Activated naive CD8-positive, alpha-beta T cell treated with anti-CD3 and anti-CD28 coated beads, Interleukin-2, amount 50 U/mL, for 24 hours (primary cell): ENCODE measurements at regions not wholly inside any gene's neighbourhood (a gene's known extent, or its start where the extent isn't known, plus 50 kb on each side); places are given as distances from the start of the nearest gene placed in this dataset.

Experiments
- ATAC-seq: fragments of 150-1000 bp; cut with Tn5 transposase; one replicate; pipeline ENCODE4 v1.10.0; 2021
- DNase-seq: peaks from one replicate; pipeline ENCODE4 v3.0.0; 2021
- H3K27ac Mint-ChIP-seq: one replicate; pipeline ENCODE4 v1.8.0; 2021; ENCODE audit warnings: mild to moderate bottlenecking, mixed read lengths
- H3K27me3 Mint-ChIP-seq: one replicate; pipeline ENCODE4 v1.8.0; 2021; ENCODE audit warnings: mixed read lengths
- H3K36me3 Mint-ChIP-seq: one replicate; pipeline ENCODE4 v1.8.0; 2021; ENCODE audit warnings: low read depth, mixed read lengths
- H3K4me1 Mint-ChIP-seq: one replicate; pipeline ENCODE4 v1.8.0; 2021; ENCODE audit warnings: mixed read lengths
- H3K4me3 Mint-ChIP-seq: one replicate; pipeline ENCODE4 v1.8.0; 2021; ENCODE audit warnings: mild to moderate bottlenecking, moderate library complexity, mixed read lengths
- H3K9me3 Mint-ChIP-seq: one replicate; pipeline ENCODE4 v1.8.0; 2021; ENCODE audit warnings: mixed read lengths

DNA sequence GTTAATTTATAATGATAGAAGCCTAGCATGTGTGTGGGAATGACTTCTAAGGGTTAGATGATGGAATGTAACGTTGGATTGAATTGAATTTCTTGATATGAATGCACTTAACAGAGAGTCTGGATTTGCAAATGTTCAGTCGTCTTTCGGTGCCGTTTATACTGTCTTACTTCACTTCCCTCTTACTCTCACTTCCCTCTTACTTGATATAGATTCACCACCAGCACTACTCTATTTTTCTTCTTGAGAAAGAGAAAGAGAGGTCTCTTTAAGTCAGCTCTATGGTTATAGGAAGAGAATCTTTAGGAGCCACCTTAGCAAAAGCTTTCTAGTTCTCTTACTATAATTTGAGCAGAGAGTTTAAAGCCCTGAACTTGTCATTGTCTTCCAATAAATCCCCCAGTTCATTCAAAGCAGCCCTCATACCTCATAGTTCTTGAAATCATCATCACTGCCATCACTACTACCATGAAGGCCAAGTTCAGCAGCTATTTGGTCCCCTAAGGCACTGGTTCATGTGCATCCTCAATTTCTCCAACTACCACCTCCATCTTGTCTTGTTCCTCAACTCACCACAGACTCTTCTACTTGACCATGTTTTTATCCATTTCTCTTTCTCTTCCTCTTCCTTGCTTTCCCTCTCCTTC lies 501.7 kb upstream of the TCF4 start:
- H3K27me3 Mint-ChIP-seq = peaks cover 3% of the 10 kb centered on the region
- no peak overlapping the region for H3K27ac Mint-ChIP-seq
- H3K4me3 Mint-ChIP-seq = no peak overlapping the region
- ATAC-seq = no peak
- no peaks in the 10 kb centered on the region for H3K36me3 Mint-ChIP-seq
- H3K4me1 Mint-ChIP-seq = no peaks in the 10 kb centered on the region
- DNase-seq = no peak
- no peaks in the 10 kb centered on the region for H3K9me3 Mint-ChIP-seq

DNA sequence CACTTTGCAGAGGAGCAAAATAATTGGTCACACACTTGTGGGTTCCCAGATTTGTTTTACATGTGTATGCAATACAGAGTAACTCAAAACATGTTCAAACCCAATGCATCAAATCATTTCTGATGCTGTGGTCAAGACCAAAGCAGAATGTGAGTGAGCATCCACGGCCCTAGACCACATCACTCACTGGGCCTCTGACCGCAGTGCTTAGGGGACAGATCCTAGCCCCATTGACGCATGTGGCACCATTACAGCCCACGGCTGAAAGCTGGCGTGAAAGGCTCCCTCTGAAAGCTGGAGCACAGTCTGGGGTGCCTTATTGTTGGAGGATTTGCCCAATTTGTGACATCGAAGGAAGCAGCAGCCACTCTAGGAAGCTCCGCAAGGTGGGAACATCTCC lies 498.8 kb upstream of the TCF4 start:
- ATAC-seq (no peak), DNase-seq (no peak)
- no peaks in the 10 kb centered on the region for H3K9me3 Mint-ChIP-seq
- no peak overlapping the region for H3K4me3 Mint-ChIP-seq
- H3K36me3 Mint-ChIP-seq = no peaks in the 10 kb centered on the region
- no peaks in the 10 kb centered on the region for H3K27me3 Mint-ChIP-seq
- no peak overlapping the region for H3K27ac Mint-ChIP-seq
- no peaks in the 10 kb centered on the region for H3K4me1 Mint-ChIP-seq

DNA sequence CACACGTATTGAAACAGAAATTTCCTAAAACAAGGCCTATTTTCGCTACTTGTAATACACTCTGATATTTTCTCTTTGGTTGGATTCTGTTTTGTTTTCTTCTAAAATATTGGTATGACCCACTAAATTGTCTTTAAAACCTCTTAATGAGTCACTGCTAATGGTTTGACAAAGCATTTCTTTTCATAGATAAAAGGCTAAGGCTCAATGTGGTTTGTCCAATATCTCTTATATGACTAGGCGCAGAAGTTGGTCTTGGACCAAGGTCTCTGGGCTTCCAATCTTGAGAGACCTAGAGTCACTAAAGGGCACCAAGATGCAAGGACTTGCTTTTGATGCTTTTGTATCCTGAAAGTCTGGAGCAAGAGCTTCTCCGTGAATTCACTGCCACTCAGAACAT lies 498.2 kb upstream of the TCF4 start:
- Mint-ChIP-seq H3K4me1 (no peaks in the 10 kb centered on the region), H3K4me3 (no peak overlapping the region), H3K27me3 (no peaks in the 10 kb centered on the region), H3K27ac (no peak overlapping the region), H3K9me3 (no peaks in the 10 kb centered on the region), H3K36me3 (no peaks in the 10 kb centered on the region)
- DNase-seq = no peak
- no peak for ATAC-seq

DNA sequence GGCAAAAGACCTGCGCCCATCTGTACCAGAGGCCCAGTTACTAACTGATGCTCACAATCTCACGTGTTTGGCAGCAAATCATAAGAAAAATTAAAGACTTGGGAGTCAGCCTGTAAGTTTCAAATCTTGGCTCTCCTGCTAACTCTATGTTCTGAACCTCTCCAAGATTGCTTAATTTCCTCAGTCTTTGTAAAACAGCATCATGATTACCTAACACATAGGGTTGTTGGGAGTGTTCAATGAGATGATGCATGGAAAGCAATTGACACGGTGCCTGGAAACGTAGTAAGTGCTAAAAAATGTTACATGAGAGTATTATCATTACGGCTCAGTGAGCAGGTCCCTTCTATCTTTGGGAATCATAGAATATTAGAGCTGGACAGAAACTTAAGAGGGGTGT lies 497.6 kb upstream of the TCF4 start:
- no peak for ATAC-seq
- Mint-ChIP-seq H3K27me3 (no peaks in the 10 kb centered on the region), H3K4me1 (no peaks in the 10 kb centered on the region), H3K9me3 (no peaks in the 10 kb centered on the region), H3K27ac (no peak overlapping the region), H3K4me3 (no peak overlapping the region), H3K36me3 (no peaks in the 10 kb centered on the region)
- DNase-seq = no peak

DNA sequence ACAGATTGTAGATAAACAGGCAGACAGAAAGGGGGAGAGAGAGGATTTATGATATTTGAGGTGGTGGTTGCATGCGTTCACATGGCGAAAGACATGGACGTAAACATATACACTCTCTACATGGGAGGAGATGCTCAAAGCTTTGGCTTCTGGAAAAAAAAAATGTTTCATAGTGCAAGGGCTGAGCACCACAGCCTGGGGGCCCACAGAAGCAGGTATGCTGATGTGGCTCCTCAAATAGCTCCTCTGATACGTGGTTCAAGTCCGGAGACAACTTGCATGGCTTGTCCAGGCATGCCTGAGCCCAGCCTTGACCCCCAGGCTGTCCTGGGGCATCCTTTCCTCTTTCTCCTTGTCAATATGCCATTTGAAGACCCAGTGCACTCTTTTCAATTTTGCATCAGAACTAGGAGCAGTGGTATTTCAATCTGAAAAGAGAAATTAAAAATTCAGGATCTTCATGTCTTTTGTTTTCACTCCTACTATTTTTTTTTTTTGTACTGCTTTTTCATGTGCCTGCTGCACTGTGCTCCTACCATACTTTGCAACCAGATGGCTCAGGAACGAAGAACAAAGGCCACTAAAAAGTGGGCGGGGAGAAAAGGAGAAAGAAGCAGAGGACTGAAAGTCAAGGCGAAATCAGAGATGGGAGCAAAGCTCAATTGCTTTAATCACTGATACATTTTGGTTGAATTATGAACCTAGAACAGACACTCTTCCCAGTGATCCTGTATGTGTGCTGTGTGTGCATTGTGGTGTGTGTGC lies 495.7 kb upstream of the TCF4 start:
- Mint-ChIP-seq H3K4me1 (no peaks in the 10 kb centered on the region), H3K36me3 (no peaks in the 10 kb centered on the region), H3K27me3 (no peaks in the 10 kb centered on the region), H3K9me3 (no peaks in the 10 kb centered on the region), H3K27ac (no peak overlapping the region), H3K4me3 (no peak overlapping the region)
- DNase-seq = no peak
- no peak for ATAC-seq

DNA sequence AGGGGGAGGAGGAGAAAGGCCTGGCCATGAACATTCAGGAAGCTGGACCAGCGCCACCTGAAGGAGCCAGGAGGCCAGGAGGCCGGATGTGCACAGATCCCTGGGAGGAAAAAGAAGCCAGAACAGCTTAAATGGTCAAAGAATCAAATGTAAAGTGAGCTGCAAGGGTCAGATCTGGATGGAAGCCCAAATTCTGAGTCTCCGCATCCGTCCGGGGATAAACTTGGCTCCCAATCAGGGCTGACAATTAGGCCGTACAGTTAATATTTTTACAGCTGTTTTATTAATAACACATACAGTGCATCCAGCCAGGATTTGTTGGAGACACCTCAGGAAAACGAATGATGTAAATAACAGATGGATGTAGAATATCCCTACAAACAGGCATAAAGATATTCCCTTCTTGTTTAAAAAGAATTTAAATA lies 495.1 kb upstream of the TCF4 start:
- Mint-ChIP-seq H3K27me3 (no peaks in the 10 kb centered on the region), H3K4me1 (no peaks in the 10 kb centered on the region), H3K9me3 (no peaks in the 10 kb centered on the region), H3K4me3 (no peak overlapping the region), H3K27ac (no peak overlapping the region), H3K36me3 (no peaks in the 10 kb centered on the region)
- ATAC-seq = no peak
- no peak for DNase-seq

DNA sequence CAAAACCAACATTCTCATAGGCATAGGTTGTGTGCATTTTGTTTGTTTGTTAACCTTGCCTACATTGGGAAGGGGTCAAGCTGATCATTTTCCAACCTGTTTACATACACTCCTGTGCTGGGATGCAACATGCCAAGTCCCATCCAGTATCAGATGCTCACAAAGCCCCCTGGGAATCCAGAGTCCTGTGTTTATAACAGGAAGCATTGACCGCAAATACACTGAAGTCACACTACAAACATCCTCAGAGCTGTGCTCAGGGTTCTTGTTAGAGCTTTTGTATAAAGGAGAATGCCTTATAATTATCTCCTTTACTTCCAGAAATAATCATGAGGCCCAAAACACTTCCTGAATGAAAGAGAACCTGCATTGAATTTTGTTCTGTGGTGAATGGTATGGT lies 488.7 kb upstream of the TCF4 start:
- H3K4me1 Mint-ChIP-seq = no peaks in the 10 kb centered on the region
- no peak for DNase-seq

DNA sequence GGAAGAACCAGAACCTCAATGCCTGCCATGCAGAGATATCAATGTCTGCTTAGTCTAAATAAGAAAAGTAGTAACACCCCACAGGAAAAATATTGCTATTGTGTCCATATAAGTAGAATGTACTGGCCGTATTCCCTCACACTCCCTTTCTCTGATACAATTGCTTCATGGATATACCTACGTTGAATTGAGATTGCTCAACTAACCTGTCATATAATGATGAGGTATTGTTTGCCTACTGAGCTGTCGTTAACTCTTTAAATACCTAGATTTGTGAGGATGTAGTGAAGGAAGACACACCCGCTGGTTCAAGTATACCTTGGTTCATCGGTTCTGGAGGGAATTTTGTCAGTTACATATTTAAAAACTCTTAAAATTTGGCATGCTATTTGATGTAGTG lies 480.7 kb upstream of the TCF4 start:
- no peaks in the 10 kb centered on the region for H3K4me1 Mint-ChIP-seq
- H3K4me3 Mint-ChIP-seq = no peak overlapping the region
- no peaks in the 10 kb centered on the region for H3K27me3 Mint-ChIP-seq
- no peak for DNase-seq
- no peaks in the 10 kb centered on the region for H3K9me3 Mint-ChIP-seq
- no peaks in the 10 kb centered on the region for H3K36me3 Mint-ChIP-seq
- ATAC-seq = no peak
- no peak overlapping the region for H3K27ac Mint-ChIP-seq

More for the DNA sequence above, 488.7 kb upstream of the TCF4 start:
- H3K27ac Mint-ChIP-seq = no peak overlapping the region
- H3K36me3 Mint-ChIP-seq = no peaks in the 10 kb centered on the region
- no peaks in the 10 kb centered on the region for H3K9me3 Mint-ChIP-seq
- H3K27me3 Mint-ChIP-seq = no peaks in the 10 kb centered on the region
- ATAC-seq = no peak
- H3K4me3 Mint-ChIP-seq = no peak overlapping the region

DNA sequence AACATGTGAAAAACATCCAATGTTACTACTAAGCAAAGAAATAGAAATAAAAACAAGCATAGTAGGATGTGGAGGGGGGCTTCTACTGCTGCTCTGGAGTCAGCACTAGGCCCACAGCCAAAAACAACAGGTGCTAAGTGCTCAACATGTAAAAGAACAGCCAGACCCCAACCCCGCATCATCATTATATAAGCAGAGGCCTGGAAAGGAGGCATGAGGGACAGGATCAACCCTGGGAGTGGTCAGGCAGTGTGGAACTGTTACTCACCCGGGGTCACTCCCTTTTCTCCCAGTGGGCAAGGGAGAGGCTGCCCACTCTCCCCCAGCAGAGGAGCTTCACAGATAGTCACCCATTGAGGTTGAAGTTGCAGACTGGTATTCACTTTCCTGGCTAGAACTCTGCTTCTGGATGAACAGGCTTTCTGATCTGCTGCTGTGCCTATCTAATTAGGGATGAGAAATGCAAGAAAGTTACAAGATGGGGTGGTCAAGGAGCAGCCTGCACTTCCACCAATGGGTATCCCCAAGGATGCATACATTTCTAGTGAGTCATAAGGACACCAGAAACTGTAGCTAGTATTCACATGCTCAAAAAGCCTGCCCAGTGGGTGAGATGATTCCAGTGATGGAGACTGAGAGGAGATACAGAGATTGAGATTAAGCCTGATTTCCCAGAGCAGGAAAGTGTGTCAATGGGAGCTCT lies 480.1 kb upstream of the TCF4 start:
- DNase-seq (no peak), ATAC-seq (no peak)
- Mint-ChIP-seq H3K36me3 (no peaks in the 10 kb centered on the region), H3K27ac (no peak overlapping the region), H3K27me3 (no peaks in the 10 kb centered on the region), H3K4me3 (no peak overlapping the region), H3K9me3 (no peaks in the 10 kb centered on the region), H3K4me1 (no peaks in the 10 kb centered on the region)

DNA sequence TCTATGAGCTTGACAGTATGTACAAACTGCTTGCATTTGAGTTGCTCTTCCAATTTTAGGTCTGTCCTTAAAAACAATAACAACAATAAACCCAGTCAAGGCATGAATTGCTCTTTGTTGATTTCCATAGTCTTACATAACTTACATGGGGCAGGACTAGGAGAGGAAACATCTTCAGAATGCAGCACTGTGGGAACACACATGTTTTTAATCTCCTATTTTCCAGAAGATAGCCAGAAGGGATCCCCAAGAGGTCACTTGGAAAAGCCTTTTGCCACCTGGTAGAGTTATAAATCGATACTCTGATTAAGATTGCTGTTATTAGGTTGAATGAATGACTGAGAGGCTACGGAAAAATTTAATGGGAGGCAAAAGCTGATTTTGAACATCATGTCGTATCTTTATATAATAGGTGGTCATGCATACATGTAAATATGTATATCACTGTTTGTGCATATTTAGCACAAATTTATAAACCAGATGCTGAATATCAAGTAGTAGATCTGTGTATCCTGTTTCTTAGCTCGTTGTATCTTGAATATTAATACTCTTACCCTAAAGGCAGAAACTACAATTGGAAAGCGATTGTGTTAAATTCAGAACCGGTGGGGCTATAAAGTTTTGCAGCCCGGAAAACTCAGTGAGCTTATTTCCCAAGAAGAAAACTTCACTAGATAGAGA lies 479.4 kb upstream of the TCF4 start:
- H3K9me3 Mint-ChIP-seq = no peaks in the 10 kb centered on the region
- no peaks in the 10 kb centered on the region for H3K36me3 Mint-ChIP-seq
- DNase-seq (no peak), ATAC-seq (no peak)
- no peak overlapping the region for H3K4me3 Mint-ChIP-seq
- H3K4me1 Mint-ChIP-seq = no peaks in the 10 kb centered on the region
- no peak overlapping the region for H3K27ac Mint-ChIP-seq
- H3K27me3 Mint-ChIP-seq = no peaks in the 10 kb centered on the region

DNA sequence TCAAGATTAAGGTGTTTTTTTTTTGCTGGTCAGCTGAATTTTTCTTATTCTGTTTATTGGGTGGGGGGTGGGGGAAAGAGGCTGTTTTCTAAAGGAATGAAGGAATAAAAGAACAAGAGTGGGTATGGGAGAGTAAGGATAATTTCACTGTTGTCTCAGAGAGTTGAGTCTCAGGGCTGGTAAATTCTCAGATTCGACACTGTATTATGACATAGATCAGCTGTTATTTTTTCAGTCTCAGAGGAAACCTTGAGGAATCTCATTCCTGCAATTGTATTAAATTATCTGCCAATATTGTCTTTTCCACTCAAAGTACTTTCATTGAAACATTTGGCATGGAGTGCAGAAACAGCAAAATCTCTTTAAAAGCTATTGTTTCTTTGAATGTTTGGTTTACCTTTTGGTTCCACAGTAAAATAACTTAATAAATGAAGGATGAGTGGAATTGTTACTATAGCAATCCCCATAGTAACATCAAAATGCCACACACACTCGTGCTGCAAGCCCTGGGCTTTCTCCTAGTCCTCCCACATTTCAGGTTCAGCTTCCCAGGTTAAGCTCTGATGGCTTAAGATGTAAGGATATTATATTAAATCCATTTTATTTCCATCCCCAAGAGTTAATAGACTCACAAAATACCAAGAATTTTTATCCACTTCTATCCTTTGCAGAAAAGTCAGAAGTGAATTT lies 478.7 kb upstream of the TCF4 start:
- no peak for DNase-seq
- H3K4me1 Mint-ChIP-seq = no peaks in the 10 kb centered on the region
- H3K4me3 Mint-ChIP-seq = no peak overlapping the region
- H3K9me3 Mint-ChIP-seq = no peaks in the 10 kb centered on the region
- no peak for ATAC-seq
- no peaks in the 10 kb centered on the region for H3K36me3 Mint-ChIP-seq
- no peak overlapping the region for H3K27ac Mint-ChIP-seq
- no peaks in the 10 kb centered on the region for H3K27me3 Mint-ChIP-seq

DNA sequence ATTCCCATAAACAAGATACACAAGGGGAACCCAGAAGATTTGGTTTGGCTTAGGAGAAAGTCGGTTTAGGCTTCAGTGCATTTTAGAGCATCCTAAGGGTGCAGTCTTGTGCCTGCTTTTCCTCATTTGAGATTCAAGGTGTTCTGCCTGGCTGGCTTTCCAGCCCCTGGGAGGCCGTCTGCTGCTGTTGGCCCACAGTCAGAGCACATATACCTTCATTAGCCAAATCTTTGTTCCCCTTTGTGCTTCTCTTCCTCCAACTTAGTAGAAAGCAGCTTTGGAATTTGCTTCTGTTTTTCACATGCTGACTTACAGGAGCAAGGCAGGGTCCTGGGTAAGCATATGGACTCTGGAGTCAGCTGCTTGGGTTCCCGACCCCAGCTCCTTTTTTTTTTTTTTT lies 477.1 kb upstream of the TCF4 start:
- H3K4me3 Mint-ChIP-seq = no peak overlapping the region
- DNase-seq = no peak
- no peaks in the 10 kb centered on the region for H3K36me3 Mint-ChIP-seq
- no peak overlapping the region for H3K27ac Mint-ChIP-seq
- no peak for ATAC-seq
- H3K9me3 Mint-ChIP-seq = peaks cover 4% of the 10 kb centered on the region
- no peaks in the 10 kb centered on the region for H3K4me1 Mint-ChIP-seq
- no peaks in the 10 kb centered on the region for H3K27me3 Mint-ChIP-seq

DNA sequence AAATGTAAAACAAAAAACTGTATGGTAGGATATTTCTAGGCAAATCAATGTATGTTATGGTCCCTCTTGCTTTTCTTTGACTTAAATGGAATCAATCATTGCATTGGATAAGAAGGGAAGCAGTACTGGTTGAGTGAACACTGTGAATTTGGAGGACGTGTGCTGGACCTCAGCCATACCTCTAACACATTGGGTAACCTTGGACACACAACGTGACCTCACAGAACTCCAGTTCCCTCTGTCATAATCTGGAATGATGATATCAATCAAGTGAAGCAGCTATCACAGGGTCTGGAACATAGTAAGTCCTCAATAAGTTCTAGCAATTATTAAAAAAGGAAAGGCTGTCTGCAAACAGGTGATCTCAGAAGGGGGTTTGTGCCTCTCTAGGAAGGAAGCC lies 474.9 kb upstream of the TCF4 start:
- peaks cover 4% of the 10 kb centered on the region for H3K9me3 Mint-ChIP-seq
- no peak overlapping the region for H3K27ac Mint-ChIP-seq
- ATAC-seq (no peak), DNase-seq (no peak)
- no peaks in the 10 kb centered on the region for H3K27me3 Mint-ChIP-seq
- no peaks in the 10 kb centered on the region for H3K36me3 Mint-ChIP-seq
- H3K4me1 Mint-ChIP-seq = no peaks in the 10 kb centered on the region
- no peak overlapping the region for H3K4me3 Mint-ChIP-seq

DNA sequence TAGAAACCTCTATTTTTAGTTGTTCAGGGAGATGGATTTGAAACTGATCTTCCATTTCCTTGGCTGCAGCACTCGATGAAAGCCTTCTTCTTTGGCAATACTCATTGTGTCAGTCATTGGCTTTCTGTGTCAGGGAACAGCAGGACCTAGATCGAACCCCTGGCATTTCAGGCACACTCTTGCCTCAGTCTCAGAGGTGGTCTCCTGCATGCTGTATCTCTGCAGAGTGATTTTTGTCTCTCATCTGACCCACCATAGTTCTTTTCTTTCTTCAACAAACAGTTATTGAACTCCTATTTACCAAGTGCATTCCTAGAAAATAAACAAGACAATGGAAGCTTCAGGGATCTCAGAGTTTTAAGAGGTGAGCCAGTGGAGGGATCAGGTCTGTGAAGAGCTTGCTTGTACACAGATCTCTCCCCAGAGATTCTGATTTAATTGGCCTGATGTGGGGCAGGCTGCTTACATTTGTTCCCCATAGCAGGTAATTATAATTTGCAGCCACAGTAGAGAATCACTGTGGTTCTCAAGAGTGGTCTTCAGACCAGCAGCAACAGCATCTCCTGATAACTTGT lies 473.1 kb upstream of the TCF4 start:
- no peaks in the 10 kb centered on the region for H3K4me1 Mint-ChIP-seq

More for the DNA sequence above, 473.1 kb upstream of the TCF4 start:
- Mint-ChIP-seq H3K36me3 (no peaks in the 10 kb centered on the region), H3K27ac (no peak overlapping the region), H3K27me3 (no peaks in the 10 kb centered on the region), H3K4me3 (no peak overlapping the region), H3K9me3 (peaks cover 4% of the 10 kb centered on the region)
- DNase-seq (no peak), ATAC-seq (no peak)
